ENCODE measurements at regions not wholly inside any gene's neighbourhood (a gene's known extent, or its start where the extent isn't known, plus 50 kb on each side); places are given as distances from the start of the nearest gene placed in this dataset.

DNA sequence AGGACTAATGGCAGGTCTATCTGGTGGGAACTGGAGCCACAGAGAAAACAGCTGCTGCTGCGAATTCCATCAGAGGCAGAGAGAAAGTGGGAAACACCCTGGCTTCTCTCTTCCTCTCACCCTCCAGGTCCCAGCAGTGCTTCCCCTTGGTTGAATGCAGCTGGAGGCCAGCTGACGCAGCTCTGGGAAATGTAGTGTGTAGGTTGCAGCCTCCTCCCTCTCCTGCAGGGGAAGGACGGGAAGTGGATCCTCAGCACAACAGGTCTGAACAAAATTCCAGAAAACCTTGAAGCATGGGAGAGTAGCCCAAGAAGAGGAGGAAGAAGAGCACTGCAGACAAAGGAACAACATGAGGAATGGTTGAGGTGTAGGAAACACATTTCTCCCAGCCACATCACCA is 67.8 kb upstream of the MMP2 start:
- Histone ChIP-seq H3K9me3 (ENCODE audit: control insufficient read depth, low read length) (peaks cover 1% of the 10 kb centered on the region), H3K27ac (ENCODE audit: low read depth in 1 of 2, low read length in 2 of 2) (no peak overlapping the region), H3K4me3 (ENCODE audit: low read length in 2 of 2) (no peak overlapping the region), H3K36me3 (ENCODE audit: control insufficient read depth in 1 of 2, insufficient read depth in 2 of 2, low read length in 1 of 2) (no peaks in the 10 kb centered on the region), H3K4me1 (ENCODE audit: control insufficient read depth in 1 of 2, insufficient read depth in 2 of 2, low read length in 2 of 2) (no peaks in the 10 kb centered on the region), H3K27me3 (ENCODE audit: control insufficient read depth in 1 of 2, insufficient read depth in 2 of 2, low read length in 1 of 2) (no peaks in the 10 kb centered on the region)
- DNase-seq = no peak
- ATAC-seq (ENCODE audit: low FRiP score) = no peak
- intact Hi-C loops (cut with DNase I) = no loop called here
- 57 to 77% methylated on average over 3 of the region's 3 CpGs for WGBS, 2 donors

DNA sequence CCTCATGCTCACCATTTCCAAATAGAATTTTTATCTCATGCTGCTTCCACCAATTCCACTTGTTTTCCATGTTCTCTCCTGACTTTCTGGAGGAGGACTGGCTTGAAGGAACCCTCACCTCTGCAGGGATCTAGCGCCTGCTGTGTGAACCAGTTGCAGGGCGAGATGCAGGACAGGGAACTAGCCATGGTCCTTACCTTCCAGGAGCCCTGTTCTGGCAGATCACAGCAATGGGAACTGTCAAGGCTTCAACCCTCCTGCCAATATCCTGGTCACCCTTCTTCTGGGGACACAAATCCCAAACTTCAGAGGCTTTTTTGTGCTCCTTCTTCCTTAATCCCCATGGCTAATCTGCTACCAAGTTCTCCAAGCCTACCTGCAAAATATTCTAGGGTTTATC is 60.4 kb upstream of the MMP2 start:
- Histone ChIP-seq H3K9me3 (ENCODE audit: control insufficient read depth, low read length) (peaks cover 1% of the 10 kb centered on the region), H3K36me3 (ENCODE audit: control insufficient read depth in 1 of 2, insufficient read depth in 2 of 2, low read length in 1 of 2) (no peaks in the 10 kb centered on the region), H3K27ac (ENCODE audit: low read depth in 1 of 2, low read length in 2 of 2) (no peak overlapping the region), H3K4me1 (ENCODE audit: control insufficient read depth in 1 of 2, insufficient read depth in 2 of 2, low read length in 2 of 2) (no peaks in the 10 kb centered on the region), H3K4me3 (ENCODE audit: low read length in 2 of 2) (no peak overlapping the region), H3K27me3 (ENCODE audit: control insufficient read depth in 1 of 2, insufficient read depth in 2 of 2, low read length in 1 of 2) (no peaks in the 10 kb centered on the region)
- WGBS, 2 donors = 9 to 11% methylated on average over 2 of the region's 2 CpGs
- intact Hi-C loops (cut with DNase I) = no loop called here
- no peak for ATAC-seq (ENCODE audit: low FRiP score)
- DNase-seq = no peak

DNA sequence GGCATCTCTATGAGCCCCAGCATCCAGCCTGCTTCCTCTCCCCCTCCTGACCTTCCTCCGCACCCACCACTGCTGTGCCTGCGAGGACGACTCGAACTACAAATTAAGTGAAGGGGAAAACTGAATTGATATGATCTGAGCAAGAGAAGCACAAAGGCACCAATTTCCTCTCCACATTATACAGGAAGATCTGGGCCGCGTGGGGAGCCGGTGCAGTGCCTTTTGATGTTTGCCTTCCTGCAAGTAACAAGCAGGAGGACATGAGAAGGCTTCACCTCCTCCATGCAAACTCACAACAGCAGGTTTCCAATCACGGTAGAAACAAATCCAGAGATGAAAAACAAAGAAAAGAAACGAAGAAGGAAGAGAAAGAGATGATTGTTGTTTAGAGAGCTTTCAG is 57.8 kb upstream of the MMP2 start:
- intact Hi-C loops (cut with DNase I) = no loop called here
- no peak overlapping the region for H3K27ac ChIP-seq (ENCODE audit: low read depth in 1 of 2, low read length in 2 of 2)
- no peaks in the 10 kb centered on the region for H3K4me1 ChIP-seq (ENCODE audit: control insufficient read depth in 1 of 2, insufficient read depth in 2 of 2, low read length in 2 of 2)

GRCh38 chr16:55426865-55427484 is 52.0 kb upstream of the MMP2 start:
- H3K27ac ChIP-seq (ENCODE audit: low read depth in 1 of 2, low read length in 2 of 2) = no peak overlapping the region
- peak; percentile 57 for ATAC-seq (ENCODE audit: low FRiP score)
- H3K4me1 ChIP-seq (ENCODE audit: control insufficient read depth in 1 of 2, insufficient read depth in 2 of 2, low read length in 2 of 2) = no peaks in the 10 kb centered on the region
- WGBS, 2 donors = 57 to 63% methylated on average over 5 of the region's 5 CpGs
- no peaks in the 10 kb centered on the region for H3K36me3 ChIP-seq (ENCODE audit: control insufficient read depth in 1 of 2, insufficient read depth in 2 of 2, low read length in 1 of 2)
- no peaks in the 10 kb centered on the region for H3K9me3 ChIP-seq (ENCODE audit: control insufficient read depth, low read length)
- no peak overlapping the region for H3K4me3 ChIP-seq (ENCODE audit: low read length in 2 of 2)
- no peak for DNase-seq
- intact Hi-C loops (cut with DNase I) = no loop called here
- no peaks in the 10 kb centered on the region for H3K27me3 ChIP-seq (ENCODE audit: control insufficient read depth in 1 of 2, insufficient read depth in 2 of 2, low read length in 1 of 2)

More for the DNA sequence above, 57.8 kb upstream of the MMP2 start:
- ATAC-seq (ENCODE audit: low FRiP score) (no peak), DNase-seq (no peak)
- H3K36me3 ChIP-seq (ENCODE audit: control insufficient read depth in 1 of 2, insufficient read depth in 2 of 2, low read length in 1 of 2) = no peaks in the 10 kb centered on the region
- no peak overlapping the region for H3K4me3 ChIP-seq (ENCODE audit: low read length in 2 of 2)
- no peaks in the 10 kb centered on the region for H3K27me3 ChIP-seq (ENCODE audit: control insufficient read depth in 1 of 2, insufficient read depth in 2 of 2, low read length in 1 of 2)
- peaks cover 1% of the 10 kb centered on the region for H3K9me3 ChIP-seq (ENCODE audit: control insufficient read depth, low read length)
- WGBS, 2 donors = 55% methylated on average over 9 of the region's 9 CpGs
